RWPE1 (cell line): ENCODE measurements at regions not wholly inside any gene's neighbourhood (a gene's known extent, or its start where the extent isn't known, plus 50 kb on each side); places are given as distances from the start of the nearest gene placed in this dataset.

Experiments used
- CTCF ChIA-PET: fragments of 350-600 bp; sonication (Branson Sonifier 250); formaldehyde crosslinking; extraction: SDS; loops from one replicate; lab custom pipeline; 2021; lab: Yijun Ruan, JAX
- POLR2A ChIA-PET: fragments of 400-600 bp; formaldehyde crosslinking; extraction: SDS; loops from one replicate; lab custom pipeline; 2020; ENCODE audit warnings: antibody characterized with exemption; ENCODE audit not compliant: low non-redundant PET; lab: Yijun Ruan, JAX
- DNase-seq: peaks from one replicate; pipeline ENCODE4 v3.0.0; 2012; ENCODE audit warnings: low spot score
- H3K27ac ChIP-seq: fragments of 450-650 bp; 2 replicates; pipeline ENCODE4 v1.5.1; 2017
- CTCF ChIP-seq: fragments of 450-650 bp; conservative IDR thresholded peaks from 2 replicates; pipeline ENCODE4 v1.5.1; 2017; ENCODE audit warnings: low read depth, mild to moderate bottlenecking

DNA sequence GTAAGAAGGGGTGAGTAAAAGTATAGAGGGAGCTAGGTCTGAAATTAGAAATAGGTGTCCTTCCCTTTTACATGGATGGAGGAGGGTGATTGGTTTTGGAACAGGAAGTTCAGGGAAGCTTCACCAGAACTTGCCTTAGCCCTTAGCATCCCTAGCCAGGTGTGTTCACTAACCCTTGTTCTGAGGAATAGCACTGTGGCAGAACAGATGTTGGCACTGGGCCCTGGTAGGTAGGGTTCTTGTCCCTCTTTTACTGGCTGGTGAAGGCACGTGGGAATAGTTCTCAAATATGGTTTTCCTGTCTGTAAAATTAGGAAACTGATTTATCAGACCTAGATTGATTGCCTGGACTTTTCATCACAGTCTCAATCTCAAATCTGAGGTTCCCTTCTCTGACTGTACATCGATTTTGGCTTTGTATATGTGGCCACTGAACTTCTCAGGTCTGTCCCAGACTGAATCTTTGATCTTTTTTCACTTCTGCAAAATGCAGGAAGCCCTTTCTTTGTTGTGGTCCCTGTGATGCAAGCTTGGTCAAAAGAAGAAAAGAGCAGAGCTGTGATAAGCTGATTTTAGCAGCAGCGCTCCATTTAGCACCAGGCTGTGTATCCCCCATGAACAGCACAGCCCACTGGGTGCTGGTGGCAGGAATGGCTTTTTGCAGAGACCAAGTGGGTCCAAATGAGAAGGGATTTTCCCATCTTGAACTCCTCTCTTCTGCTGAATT lies 86.2 kb upstream of the HTR2A start:
- H3K27ac ChIP-seq = no peak overlapping the region
- ChIA-PET CTCF (interaction anchor here (2.0 kb wide), 1 partner anchor 9 kb away, joined by 6 read pairs; no protein-coding TSS in a partner anchor), POLR2A (no interaction called here)
- DNase-seq = no peak
- no peak for TF ChIP-seq CTCF

GRCh38 chr13:46975173-46975572 lies 78.3 kb upstream of the HTR2A start:
- no peak for DNase-seq
- ChIA-PET POLR2A (no interaction called here), CTCF (interaction anchor here (0.6 to 0.7 kb wide), 2 partner anchors 189 to 598 kb away, joined by 5 to 6 read pairs; no protein-coding TSS in a partner anchor)
- H3K27ac ChIP-seq = no peak overlapping the region
- no peak for TF ChIP-seq CTCF

DNA sequence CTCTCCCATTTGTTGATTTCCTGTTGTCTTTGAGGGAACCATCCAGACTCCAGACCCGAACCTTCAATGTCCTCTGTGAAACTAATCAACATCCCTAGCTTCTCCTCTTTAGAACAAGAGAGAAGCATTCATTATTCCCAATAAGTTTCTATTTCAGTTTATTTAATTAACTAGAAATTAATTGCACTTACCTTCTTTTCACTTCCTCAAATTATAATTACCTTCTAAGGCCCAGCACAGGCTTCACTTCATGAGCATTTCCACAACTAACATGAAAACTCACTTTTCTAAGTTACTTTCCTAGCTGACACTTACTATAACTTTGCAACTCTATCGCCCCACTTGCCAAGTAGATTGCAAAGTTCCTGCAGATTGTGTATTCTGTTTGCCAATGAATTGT lies 71.6 kb upstream of the HTR2A start:
- TF ChIP-seq CTCF = no peak
- DNase-seq = no peak
- ChIA-PET CTCF (no interaction called here), POLR2A (no interaction called here)
- no peak overlapping the region for H3K27ac ChIP-seq

DNA sequence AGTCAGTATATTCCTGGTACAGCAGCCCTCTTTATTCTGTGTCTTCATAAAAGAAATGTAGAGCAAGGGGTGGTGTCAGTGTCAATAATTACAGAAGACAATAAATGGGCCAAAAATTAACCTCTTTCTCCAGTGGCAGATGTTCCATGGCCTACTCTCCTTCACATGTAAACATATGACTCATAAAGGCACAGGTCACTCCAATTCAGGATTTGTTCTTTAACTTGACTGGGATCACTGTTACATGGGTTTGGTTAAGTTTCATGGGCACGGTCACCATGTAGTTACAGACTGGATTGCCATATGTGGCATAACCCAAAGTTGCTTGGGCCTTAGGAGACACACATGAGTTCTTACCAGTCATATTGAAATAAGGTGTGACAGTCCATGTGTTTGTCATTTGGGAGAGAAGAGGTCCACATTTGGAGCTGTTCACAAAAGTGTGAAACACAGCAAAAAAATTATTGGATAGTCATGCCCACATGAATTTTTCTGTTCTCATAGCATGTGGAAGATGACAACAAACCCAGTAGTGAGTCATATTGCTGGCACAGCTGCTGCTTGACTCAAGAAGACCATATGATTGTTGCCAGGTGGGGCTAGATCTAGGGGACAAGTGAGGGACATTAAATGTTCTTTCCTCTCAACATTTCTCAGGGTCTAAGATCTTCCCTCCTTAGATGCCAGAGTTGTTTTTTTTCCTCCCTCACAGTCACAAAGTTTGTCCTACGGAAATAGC lies 68.1 kb upstream of the HTR2A start:
- POLR2A ChIA-PET = no interaction called here
- TF ChIP-seq CTCF = no peak
- CTCF ChIA-PET = interaction anchor here (0.6 kb wide), 1 partner anchor 12 kb away, joined by 5 read pairs; no protein-coding TSS in a partner anchor
- H3K27ac ChIP-seq = no peak overlapping the region
- no peak for DNase-seq

DNA sequence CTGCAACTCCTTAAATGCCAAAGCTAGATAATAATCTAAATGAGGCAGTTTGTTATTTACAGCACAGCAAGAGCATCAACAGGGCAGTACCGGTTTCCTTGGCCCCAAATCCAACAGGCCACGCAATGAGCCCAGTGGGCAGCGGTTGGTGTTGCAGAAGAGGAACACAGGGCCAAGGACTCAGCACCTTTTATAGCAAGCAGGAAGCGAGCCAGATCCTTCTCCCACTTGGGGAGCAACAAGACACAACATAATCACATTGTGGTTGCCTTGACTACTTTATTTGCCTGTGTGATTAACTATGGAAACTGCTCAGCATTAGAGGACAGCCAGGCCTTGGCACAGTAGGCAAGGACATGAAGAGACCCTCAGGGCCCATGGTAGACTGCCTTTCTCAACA lies 67.1 kb upstream of the HTR2A start:
- no peak for DNase-seq
- ChIA-PET POLR2A (no interaction called here), CTCF (no interaction called here)
- no peak for TF ChIP-seq CTCF
- H3K27ac ChIP-seq = no peak overlapping the region

- POLR2A ChIA-PET = no interaction called here
- no peak for TF ChIP-seq CTCF
- CTCF ChIA-PET = interaction anchor here (0.6 to 1.4 kb wide), 4 partner anchors 11 to 1644 kb away, joined by 3 to 4 read pairs (median 3); no protein-coding TSS in a partner anchor
- no peak overlapping the region for H3K27ac ChIP-seq
- peak; percentile 9 for DNase-seq
These were observed 65.6 kb upstream of the HTR2A start for GRCh38 chr13:46962281-46962941.
